ENCODE measurements at regions not wholly inside any gene's neighbourhood (a gene's known extent, or its start where the extent isn't known, plus 50 kb on each side); places are given as distances from the start of the nearest gene placed in this dataset.

DNA sequence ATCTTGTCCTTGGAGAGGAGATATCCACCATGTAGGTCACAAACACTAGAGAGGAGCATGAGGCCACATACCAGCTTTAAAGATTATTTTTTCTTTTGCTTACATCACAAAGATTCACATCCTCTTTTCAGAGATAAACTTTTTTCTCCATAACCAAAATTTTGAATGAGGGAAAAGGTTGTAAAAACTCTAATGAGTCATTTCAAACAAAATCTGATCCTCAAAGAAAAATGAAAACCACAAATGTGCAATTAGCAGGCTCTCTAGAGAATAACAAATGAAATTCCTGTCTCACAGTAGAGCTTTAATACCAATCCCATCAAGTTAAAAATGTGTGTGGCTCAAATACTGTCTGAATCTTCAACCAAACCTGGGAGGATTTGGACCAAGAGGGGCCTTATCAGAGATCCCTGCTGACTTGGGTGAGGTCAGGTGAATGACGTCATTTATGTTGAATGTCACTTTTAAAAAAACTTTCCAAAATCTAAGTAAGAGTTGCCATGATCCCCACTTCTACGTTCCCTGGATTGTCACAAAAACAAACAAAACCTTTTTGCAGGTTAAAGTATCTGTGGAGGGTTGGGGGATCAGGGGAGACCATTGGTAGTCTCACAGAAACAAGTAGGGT, 261.5 kb upstream of the NPSR1 start:
- 59 to 73% methylated on average over 2 of the region's 2 CpGs for WGBS, 2 donors (ENCODE audit: low coverage in 1 of 2)

DNA sequence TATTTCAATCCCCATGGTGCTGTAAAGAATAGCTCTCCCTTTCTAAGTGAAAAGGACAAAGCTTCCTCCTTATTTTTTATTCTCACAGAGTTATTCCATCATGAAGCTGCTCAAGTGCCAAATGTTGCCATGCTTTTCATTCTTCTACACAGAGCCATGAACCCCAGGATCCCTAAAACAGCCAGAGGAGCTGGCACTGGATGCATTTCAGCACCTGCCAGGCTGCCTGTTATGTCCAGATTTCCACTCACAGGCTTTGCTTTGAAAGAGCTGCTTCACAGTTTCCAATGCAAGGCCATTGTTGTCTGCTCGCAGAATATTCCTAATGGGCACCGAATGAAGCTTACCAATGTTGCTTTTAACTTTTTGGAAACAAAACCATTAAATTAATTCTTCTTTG, 256.2 kb upstream of the NPSR1 start:
- WGBS, 2 donors (ENCODE audit: low coverage in 1 of 2): 70 to 88% methylated on average over 2 of the region's 2 CpGs
- Histone ChIP-seq H3K27ac (no peak overlapping the region), H3K9me3 (no peaks in the 10 kb centered on the region), H3K36me3 (no peaks in the 10 kb centered on the region), H3K4me1 (no peaks in the 10 kb centered on the region), H3K4me3 (no peak overlapping the region), H3K27me3 (no peaks in the 10 kb centered on the region)
- intact Hi-C loops (cut with DNase I; ENCODE audit: low total_unique reads) (no loop called here), in situ Hi-C loops (cut with MboI; ENCODE audit: low pct_ligation_motif_present in 1 of 4, low pct_unique_long_range_greater_than_20kb in 1 of 4, low sequenced_read_pairs in 3 of 4) (no loop called here)
- no peak for TF ChIP-seq POLR2A (IDR thresholded peaks at IDR 0.05)
- TF ChIP-seq POLR2AphosphoS5 (IDR thresholded peaks at IDR 0.05): no peak
- TF ChIP-seq, protein P1, sequence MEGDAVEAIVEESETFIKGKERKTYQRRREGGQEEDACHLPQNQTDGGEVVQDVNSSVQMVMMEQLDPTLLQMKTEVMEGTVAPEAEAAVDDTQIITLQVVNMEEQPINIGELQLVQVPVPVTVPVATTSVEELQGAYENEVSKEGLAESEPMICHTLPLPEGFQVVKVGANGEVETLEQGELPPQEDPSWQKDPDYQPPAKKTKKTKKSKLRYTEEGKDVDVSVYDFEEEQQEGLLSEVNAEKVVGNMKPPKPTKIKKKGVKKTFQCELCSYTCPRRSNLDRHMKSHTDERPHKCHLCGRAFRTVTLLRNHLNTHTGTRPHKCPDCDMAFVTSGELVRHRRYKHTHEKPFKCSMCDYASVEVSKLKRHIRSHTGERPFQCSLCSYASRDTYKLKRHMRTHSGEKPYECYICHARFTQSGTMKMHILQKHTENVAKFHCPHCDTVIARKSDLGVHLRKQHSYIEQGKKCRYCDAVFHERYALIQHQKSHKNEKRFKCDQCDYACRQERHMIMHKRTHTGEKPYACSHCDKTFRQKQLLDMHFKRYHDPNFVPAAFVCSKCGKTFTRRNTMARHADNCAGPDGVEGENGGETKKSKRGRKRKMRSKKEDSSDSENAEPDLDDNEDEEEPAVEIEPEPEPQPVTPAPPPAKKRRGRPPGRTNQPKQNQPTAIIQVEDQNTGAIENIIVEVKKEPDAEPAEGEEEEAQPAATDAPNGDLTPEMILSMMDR (IDR thresholded peaks at IDR 0.05): no peak
- no peak for TF ChIP-seq EP300 (IDR thresholded peaks at IDR 0.05; ENCODE audit: low read depth)
- DNase-seq: no peak

More for the DNA sequence above, 261.5 kb upstream of the NPSR1 start:
- in situ Hi-C loops (cut with MboI; ENCODE audit: low pct_ligation_motif_present in 1 of 4, low pct_unique_long_range_greater_than_20kb in 1 of 4, low sequenced_read_pairs in 3 of 4): no loop called here
- intact Hi-C loops (cut with DNase I; ENCODE audit: low total_unique reads): no loop called here
- no peak overlapping the region for H3K4me3 ChIP-seq
- H3K27ac ChIP-seq: no peak overlapping the region
- H3K9me3 ChIP-seq: no peaks in the 10 kb centered on the region
- H3K36me3 ChIP-seq: no peaks in the 10 kb centered on the region
- no peaks in the 10 kb centered on the region for H3K27me3 ChIP-seq
- no peak for DNase-seq
- no peak for TF ChIP-seq EP300 (IDR thresholded peaks at IDR 0.05; ENCODE audit: low read depth)
- no peak for TF ChIP-seq POLR2A (IDR thresholded peaks at IDR 0.05)
- TF ChIP-seq, protein P1 (IDR thresholded peaks at IDR 0.05): no peak
- no peak for TF ChIP-seq POLR2AphosphoS5 (IDR thresholded peaks at IDR 0.05)
- H3K4me1 ChIP-seq: no peaks in the 10 kb centered on the region

DNA sequence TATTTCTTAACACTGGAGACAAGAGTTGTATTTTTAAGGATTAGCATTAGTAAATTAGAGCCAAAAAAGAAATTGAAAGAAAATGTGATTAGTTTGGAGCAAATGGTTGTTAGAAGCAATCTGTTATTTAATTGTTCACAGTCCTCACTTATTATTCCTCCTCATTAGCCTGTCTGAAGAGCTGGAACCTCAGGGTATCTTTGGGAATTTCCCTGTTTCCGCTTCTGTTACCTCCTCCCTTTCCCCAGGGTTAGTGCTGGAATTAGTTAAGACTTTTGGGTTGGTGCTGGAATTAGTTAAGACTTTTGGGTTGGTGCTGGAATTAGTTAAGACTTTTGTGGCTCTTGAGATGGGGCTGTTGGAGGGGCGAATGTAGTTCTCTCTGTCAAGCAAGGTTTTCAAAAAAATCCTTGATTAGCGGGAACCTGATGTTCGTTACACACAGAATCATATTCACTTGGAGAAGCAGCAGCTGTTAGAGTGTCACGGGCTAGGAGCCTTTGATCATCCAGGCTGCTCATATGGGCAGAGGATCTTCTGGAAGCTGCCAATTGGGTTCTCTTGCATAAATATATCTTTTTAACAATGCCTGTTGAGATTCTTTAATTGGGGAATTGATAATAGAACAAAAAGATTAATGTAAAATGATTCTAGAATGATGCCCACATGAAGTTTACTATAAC, 251.0 kb upstream of the NPSR1 start:
- no peaks in the 10 kb centered on the region for H3K36me3 ChIP-seq
- H3K9me3 ChIP-seq: no peaks in the 10 kb centered on the region
- intact Hi-C loops (cut with DNase I; ENCODE audit: low total_unique reads): no loop called here
- no peak for TF ChIP-seq EP300 (IDR thresholded peaks at IDR 0.05; ENCODE audit: low read depth)
- no peak for TF ChIP-seq POLR2AphosphoS5 (IDR thresholded peaks at IDR 0.05)
- TF ChIP-seq, protein P1 (IDR thresholded peaks at IDR 0.05): no peak
- no peak overlapping the region for H3K27ac ChIP-seq
- in situ Hi-C loops (cut with MboI; ENCODE audit: low pct_ligation_motif_present in 1 of 4, low pct_unique_long_range_greater_than_20kb in 1 of 4, low sequenced_read_pairs in 3 of 4): no loop called here
- 52 to 74% methylated on average over 2 to 5 of the region's 5 CpGs for WGBS, 2 donors (ENCODE audit: low coverage in 1 of 2)
- no peaks in the 10 kb centered on the region for H3K27me3 ChIP-seq
- no peak for DNase-seq
- H3K4me1 ChIP-seq: no peaks in the 10 kb centered on the region
- H3K4me3 ChIP-seq: no peak overlapping the region

DNA sequence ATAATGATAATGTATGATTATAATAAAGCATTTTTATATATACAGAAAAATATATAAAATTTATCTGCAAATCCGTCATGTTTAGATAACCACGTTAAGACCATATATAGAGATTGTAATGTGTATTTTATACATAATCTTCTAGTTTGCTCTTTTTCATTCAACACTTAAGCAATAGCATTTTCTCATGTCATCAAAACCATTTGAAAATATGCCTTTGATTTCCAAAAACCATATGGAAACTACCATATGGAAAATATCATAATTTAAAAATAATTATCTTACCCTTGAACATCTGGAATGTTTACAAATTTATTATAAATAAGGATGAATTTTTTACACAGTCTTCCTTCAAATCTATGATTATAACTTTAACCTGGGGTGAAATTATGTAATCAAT, 250.4 kb upstream of the NPSR1 start:
- no peaks in the 10 kb centered on the region for H3K9me3 ChIP-seq
- no peaks in the 10 kb centered on the region for H3K27me3 ChIP-seq
- WGBS, 2 donors (ENCODE audit: low coverage in 1 of 2): 56% methylated on average over 2 of the region's 2 CpGs
- H3K4me3 ChIP-seq: no peak overlapping the region
- TF ChIP-seq POLR2AphosphoS5 (IDR thresholded peaks at IDR 0.05) (no peak), EP300 (IDR thresholded peaks at IDR 0.05; ENCODE audit: low read depth) (no peak), POLR2A (IDR thresholded peaks at IDR 0.05) (no peak)
- TF ChIP-seq, protein P1 (IDR thresholded peaks at IDR 0.05): no peak
- in situ Hi-C loops (cut with MboI; ENCODE audit: low pct_ligation_motif_present in 1 of 4, low pct_unique_long_range_greater_than_20kb in 1 of 4, low sequenced_read_pairs in 3 of 4) (no loop called here), intact Hi-C loops (cut with DNase I; ENCODE audit: low total_unique reads) (no loop called here)
- no peaks in the 10 kb centered on the region for H3K36me3 ChIP-seq
- DNase-seq: no peak
- no peak overlapping the region for H3K27ac ChIP-seq
- H3K4me1 ChIP-seq: no peaks in the 10 kb centered on the region

Data from transverse colon (tissue), 4 donors.